Right ventricle myocardium inferior (tissue), 1 donor: ENCODE measurements at regions not wholly inside any gene's neighbourhood (a gene's known extent, or its start where the extent isn't known, plus 50 kb on each side); places are given as distances from the start of the nearest gene placed in this dataset.

Experiments
- ATAC-seq: fragments of 200-7000 bp; cut with Tn5 transposase; one replicate; pipeline ENCODE4 v1.9.1; 2020; ENCODE audit warnings: mild to moderate bottlenecking, moderate library complexity
- DNase-seq: peaks from one replicate; pipeline ENCODE4 v3.0.0; 2021; ENCODE audit errors: missing footprints
- intact Hi-C: fragments of 100-400 bp; cut with DNase I; formaldehyde crosslinking; loops from one replicate; pipeline ENCODE4 v1.11.0; 2022
- donor health status: DM: no; HTN: yes; CAD: no; lungs with severe emphysema.

GRCh38 chr1:172900376-172900997 lies 150.3 kb downstream of the TNFSF18 start:
- ATAC-seq (no peak), DNase-seq (no peak)
- intact Hi-C loops: no loop called here

DNA sequence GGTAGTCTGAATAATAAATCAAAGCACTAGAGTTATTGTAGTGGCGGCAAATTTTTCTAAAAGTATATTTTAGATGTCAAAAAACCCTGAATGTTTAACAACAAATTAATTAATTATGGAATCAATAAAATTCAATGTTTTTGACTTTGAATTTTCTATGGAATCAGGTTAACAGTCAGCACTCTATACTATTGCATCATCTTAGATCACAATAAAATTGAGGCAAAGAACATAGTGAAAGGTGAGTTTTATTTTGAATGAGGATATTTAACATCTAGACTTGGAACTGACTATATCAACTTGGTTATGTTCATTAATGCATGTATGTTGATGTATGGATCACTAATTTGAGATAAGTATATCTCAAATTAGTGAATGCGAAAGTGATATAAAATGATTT lies 148.5 kb downstream of the TNFSF18 start:
- DNase-seq: no peak
- intact Hi-C loops: no loop called here
- ATAC-seq: no peak

GRCh38 chr1:172902861-172903381 lies 147.8 kb downstream of the TNFSF18 start:
- no peak for DNase-seq
- no peak for ATAC-seq
- intact Hi-C loops: no loop called here

- intact Hi-C loops: no loop called here
- no peak for ATAC-seq
- no peak for DNase-seq
Observed at GRCh38 chr1:172903581-172904220, 147.0 kb downstream of the TNFSF18 start.

- no peak for ATAC-seq
- intact Hi-C loops: no loop called here
- DNase-seq: no peak
Observed at GRCh38 chr1:172905452-172905851, 145.3 kb downstream of the TNFSF18 start.

GRCh38 chr1:172906778-172907592 lies 143.8 kb downstream of the TNFSF18 start:
- DNase-seq: no peak
- intact Hi-C loops: no loop called here
- ATAC-seq: no peak

DNA sequence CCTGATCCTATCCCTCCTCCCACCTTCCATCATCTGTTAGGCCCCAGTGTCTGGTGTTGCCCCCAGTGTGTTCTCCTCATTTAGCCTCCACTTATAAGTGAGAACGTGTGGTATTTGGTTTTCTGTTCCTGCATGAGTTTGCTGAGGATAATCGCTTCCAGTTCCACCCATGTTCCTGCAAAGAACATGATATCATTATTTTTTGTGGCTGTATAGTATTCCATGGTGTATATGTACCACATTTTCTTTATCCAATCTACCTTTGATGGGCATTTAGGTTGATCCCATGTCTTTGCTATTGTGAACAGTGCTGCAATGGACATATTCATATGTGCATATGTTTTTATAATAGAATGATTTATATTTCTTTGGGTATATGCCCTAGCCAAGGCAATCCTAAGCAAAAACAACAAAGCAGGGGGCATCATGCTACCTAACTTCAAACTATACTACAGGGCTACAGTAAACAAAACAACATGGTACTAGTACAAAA lies 142.9 kb downstream of the TNFSF18 start:
- DNase-seq (no peak), ATAC-seq (no peak)
- intact Hi-C loops: no loop called here

DNA sequence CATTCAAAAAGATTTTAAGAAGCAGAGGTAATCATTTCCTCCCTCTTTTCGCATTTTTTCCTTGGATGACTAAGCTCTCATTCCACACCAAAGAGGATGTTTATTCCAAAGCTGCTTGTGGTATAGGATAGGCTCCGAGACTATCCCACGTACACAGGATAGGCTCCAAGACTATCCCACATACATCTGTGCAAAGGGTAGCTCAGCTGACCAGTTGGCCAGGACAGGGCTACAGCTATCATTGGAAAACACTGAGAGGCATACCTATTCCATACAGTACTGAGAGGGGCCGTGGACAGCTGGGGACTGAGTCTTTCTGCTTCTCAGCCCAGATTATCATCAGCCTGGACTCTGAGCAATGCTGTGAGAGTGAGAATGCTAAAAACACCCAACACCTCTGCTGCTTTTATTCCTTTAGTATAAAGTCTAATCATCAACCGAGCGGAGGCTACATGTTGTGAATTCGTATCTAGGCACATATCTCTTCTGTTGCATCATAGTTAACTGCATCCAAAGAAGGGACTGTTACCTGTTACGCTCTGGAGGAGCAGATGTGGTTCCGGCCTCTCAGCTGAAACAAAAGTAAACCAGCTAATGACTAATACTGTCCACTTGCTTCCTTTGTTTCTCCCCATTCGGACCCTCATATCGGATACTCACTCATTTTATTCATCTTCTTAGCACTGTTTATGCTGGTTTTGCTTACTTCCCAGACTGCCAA lies 141.0 kb downstream of the TNFSF18 start:
- ATAC-seq: no peak
- no peak for DNase-seq
- intact Hi-C loops: no loop called here

- DNase-seq: no peak
- no peak for ATAC-seq
- intact Hi-C loops: no loop called here
Observed at GRCh38 chr1:172912765-172913260, 137.9 kb downstream of the TNFSF18 start.

- intact Hi-C loops: no loop called here
- ATAC-seq (no peak), DNase-seq (no peak)
Observed at GRCh38 chr1:172914501-172915144, 136.1 kb downstream of the TNFSF18 start.

DNA sequence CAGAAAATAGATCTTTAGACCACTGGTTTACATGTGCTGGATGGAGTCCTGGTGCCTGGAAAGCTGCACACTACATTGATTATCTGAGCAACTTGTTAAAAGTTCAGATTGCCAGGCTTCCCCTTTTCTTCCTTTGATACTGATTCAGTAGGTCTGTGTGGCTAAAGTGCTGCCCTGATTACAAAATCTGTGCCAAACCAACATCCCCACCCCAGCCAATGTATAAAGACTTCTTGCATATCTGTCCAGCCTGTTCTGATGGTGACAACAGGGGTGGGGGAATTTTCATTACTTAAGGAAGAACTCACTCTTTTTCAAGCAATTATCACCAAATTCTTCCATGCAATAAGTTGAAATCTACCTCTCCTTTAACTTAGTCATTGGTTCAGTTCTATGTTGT lies 135.5 kb downstream of the TNFSF18 start:
- DNase-seq: no peak
- intact Hi-C loops: no loop called here

GRCh38 chr1:172916116-172916515 lies 134.6 kb downstream of the TNFSF18 start:
- ATAC-seq: no peak
- intact Hi-C loops: no loop called here
- no peak for DNase-seq

More for the DNA sequence above, 135.5 kb downstream of the TNFSF18 start:
- ATAC-seq: no peak

DNA sequence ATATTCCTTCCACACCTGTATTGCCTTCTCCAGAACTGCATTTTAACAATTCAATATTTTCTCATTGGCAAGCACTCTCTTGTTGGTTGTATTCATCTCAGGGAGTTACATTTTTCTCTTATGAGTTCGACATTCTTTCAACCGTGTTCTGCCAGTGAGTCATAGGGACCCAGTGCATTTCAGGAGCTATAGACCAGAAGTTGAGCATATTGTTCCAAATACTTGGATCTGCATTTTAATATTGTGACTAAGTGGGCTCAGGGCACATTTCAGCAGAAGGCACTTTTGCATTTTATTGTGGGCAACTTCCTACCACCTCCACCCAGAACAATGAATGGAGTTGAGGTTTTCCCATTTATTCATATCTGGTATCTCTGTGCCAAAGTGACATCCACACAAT lies 132.8 kb downstream of the TNFSF18 start:
- intact Hi-C loops: no loop called here

GRCh38 chr1:172918478-172918877 lies 132.3 kb downstream of the TNFSF18 start:
- intact Hi-C loops: no loop called here
- ATAC-seq: no peak
- no peak for DNase-seq

More for the DNA sequence above, 132.8 kb downstream of the TNFSF18 start:
- no peak for ATAC-seq
- no peak for DNase-seq

GRCh38 chr1:172926070-172926469 lies 124.7 kb downstream of the TNFSF18 start:
- ATAC-seq (no peak), DNase-seq (no peak)
- intact Hi-C loops: no loop called here

DNA sequence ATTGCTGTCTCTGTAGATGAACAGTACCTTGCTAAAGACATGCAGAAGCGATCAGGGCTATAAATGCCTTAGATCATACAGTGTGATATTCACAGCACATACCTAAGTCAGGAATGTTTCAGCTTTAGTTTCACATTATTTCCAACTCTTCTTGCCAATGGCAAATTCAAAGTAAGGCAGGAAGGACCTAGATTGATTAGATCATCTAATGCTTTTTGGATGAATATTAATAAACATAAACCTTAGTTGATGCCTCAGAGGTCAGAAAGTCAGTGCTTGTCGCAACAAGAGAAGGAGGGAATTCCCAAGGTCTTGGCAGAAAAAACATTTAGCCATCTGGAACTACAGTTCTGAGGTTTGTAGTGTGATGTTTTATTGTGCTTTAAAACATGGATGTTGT lies 122.3 kb downstream of the TNFSF18 start:
- DNase-seq (no peak), ATAC-seq (no peak)
- intact Hi-C loops: no loop called here

DNA sequence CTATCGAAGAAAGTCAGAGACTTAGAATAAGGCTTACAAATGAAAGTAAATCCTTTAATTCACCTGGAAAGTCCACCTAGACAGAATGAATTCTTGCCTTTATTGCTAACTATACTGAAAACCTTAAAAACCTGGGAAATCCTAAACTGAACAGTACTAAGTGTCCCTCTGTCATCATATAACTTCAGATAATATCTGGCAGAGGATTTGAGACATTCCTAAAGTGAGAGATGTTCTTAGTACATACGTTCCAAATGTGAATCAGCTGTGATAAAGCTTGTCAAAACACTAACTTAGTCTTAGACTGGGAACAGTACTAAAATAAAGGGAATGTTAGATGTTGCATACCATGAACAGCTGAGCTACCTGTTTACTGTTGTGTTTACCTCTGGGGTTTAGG lies 121.7 kb downstream of the TNFSF18 start:
- intact Hi-C loops: no loop called here
- ATAC-seq (no peak), DNase-seq (no peak)

- intact Hi-C loops: loop anchor here (5.0 to 10.0 kb wide), 3 partner anchors 33 to 125 kb away; partner anchors contain the start of gene TNFSF18
- ATAC-seq (no peak), DNase-seq (no peak)
Observed at GRCh38 chr1:172930142-172930541, 120.6 kb downstream of the TNFSF18 start.
